ENCODE measurements at regions not wholly inside any gene's neighbourhood (a gene's known extent, or its start where the extent isn't known, plus 50 kb on each side); places are given as distances from the start of the nearest gene placed in this dataset.

DNA sequence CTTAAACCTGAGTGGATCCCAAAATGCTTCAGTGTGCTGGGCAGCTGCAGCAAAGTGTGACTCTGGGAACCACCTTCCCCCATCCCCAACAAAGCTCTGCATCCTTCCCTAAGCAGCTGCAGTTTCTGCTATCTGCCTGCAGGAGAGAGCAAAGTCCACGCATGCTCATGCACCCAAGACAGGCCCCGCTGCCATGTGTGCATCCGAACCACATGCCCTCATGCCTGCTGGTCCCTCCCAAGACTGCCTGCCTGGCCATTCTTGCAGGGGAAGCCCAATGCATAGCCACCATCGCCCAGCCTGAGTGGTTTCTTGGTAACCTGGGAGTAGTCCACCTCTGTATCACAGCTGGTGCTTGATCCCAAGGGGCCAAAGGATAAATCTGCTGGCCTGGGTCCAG, 94.3 kb upstream of the OLIG3 start:
- TF ChIP-seq PPARA (CRISPR knock-in tag; IDR thresholded peaks at IDR 0.05; ENCODE audit: borderline replicate concordance) = no peak
- no peak for TF ChIP-seq SNAI2 (CRISPR knock-in tag; IDR thresholded peaks at IDR 0.05)
- TF ChIP-seq TOX (CRISPR knock-in tag; IDR thresholded peaks at IDR 0.05; ENCODE audit: borderline replicate concordance) = no peak
- ATAC-seq = no peak

DNA sequence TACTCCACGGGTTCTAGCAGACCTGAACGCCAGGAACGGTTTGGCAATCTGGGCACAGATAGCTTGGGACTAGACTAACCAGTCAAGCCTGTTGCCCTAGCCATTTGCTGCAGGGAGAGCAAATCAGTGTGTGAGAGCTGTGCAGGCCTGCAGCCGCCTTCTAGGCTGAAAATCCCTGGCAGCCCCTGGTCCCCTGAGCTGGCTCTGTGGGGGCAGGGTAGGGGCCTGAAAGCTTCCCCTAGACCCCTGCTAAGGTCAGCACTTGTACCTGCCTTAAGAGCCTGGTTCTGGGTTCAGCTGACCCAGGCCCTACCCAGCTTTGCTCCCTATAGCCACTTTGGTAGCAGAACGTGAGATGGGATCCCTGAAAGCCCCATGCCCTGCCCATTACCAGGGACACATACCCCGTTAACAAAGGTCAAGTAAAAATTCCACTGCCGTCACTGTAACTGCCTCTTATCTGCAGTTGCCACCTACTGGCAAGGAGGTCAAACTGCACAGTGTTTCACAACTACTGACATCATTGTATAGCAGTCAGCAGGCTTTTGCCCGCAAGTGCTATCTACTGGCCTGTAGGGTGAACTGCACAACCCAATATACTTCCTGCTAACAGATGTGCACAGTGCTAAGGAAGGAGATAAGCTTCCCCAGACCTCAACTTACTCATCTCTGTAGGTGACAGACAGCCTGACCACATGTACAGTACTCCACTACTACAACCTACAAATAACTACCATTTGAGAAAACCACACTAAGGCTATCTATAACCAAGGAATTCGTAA, 95.1 kb upstream of the OLIG3 start:
- peak; percentile 90 for ATAC-seq
- TF ChIP-seq ZNF70 (CRISPR knock-in tag; IDR thresholded peaks at IDR 0.05) = no peak
- TF ChIP-seq, protein P1, sequence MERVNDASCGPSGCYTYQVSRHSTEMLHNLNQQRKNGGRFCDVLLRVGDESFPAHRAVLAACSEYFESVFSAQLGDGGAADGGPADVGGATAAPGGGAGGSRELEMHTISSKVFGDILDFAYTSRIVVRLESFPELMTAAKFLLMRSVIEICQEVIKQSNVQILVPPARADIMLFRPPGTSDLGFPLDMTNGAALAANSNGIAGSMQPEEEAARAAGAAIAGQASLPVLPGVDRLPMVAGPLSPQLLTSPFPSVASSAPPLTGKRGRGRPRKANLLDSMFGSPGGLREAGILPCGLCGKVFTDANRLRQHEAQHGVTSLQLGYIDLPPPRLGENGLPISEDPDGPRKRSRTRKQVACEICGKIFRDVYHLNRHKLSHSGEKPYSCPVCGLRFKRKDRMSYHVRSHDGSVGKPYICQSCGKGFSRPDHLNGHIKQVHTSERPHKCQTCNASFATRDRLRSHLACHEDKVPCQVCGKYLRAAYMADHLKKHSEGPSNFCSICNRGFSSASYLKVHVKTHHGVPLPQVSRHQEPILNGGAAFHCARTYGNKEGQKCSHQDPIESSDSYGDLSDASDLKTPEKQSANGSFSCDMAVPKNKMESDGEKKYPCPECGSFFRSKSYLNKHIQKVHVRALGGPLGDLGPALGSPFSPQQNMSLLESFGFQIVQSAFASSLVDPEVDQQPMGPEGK (CRISPR knock-in tag; IDR thresholded peaks at IDR 0.05; ENCODE audit: borderline replicate concordance) = no peak
- TF ChIP-seq TCF4 (CRISPR knock-in tag; IDR thresholded peaks at IDR 0.05; ENCODE audit: borderline replicate concordance) = no peak
- TF ChIP-seq ISL1 (CRISPR knock-in tag; IDR thresholded peaks at IDR 0.05) = no peak
- TF ChIP-seq ZNF565 (CRISPR knock-in tag; conservative IDR thresholded peaks at IDR 0.05; ENCODE audit: low read depth) = no peak
- TF ChIP-seq, protein P2, sequence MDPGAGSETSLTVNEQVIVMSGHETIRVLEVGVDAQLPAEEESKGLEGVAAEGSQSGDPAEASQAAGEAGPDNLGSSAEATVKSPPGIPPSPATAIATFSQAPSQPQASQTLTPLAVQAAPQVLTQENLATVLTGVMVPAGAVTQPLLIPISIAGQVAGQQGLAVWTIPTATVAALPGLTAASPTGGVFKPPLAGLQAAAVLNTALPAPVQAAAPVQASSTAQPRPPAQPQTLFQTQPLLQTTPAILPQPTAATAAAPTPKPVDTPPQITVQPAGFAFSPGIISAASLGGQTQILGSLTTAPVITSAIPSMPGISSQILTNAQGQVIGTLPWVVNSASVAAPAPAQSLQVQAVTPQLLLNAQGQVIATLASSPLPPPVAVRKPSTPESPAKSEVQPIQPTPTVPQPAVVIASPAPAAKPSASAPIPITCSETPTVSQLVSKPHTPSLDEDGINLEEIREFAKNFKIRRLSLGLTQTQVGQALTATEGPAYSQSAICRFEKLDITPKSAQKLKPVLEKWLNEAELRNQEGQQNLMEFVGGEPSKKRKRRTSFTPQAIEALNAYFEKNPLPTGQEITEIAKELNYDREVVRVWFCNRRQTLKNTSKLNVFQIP (CRISPR knock-in tag; IDR thresholded peaks at IDR 0.05; ENCODE audit: borderline replicate concordance, low read depth) = no peak
- TF ChIP-seq, protein P3, sequence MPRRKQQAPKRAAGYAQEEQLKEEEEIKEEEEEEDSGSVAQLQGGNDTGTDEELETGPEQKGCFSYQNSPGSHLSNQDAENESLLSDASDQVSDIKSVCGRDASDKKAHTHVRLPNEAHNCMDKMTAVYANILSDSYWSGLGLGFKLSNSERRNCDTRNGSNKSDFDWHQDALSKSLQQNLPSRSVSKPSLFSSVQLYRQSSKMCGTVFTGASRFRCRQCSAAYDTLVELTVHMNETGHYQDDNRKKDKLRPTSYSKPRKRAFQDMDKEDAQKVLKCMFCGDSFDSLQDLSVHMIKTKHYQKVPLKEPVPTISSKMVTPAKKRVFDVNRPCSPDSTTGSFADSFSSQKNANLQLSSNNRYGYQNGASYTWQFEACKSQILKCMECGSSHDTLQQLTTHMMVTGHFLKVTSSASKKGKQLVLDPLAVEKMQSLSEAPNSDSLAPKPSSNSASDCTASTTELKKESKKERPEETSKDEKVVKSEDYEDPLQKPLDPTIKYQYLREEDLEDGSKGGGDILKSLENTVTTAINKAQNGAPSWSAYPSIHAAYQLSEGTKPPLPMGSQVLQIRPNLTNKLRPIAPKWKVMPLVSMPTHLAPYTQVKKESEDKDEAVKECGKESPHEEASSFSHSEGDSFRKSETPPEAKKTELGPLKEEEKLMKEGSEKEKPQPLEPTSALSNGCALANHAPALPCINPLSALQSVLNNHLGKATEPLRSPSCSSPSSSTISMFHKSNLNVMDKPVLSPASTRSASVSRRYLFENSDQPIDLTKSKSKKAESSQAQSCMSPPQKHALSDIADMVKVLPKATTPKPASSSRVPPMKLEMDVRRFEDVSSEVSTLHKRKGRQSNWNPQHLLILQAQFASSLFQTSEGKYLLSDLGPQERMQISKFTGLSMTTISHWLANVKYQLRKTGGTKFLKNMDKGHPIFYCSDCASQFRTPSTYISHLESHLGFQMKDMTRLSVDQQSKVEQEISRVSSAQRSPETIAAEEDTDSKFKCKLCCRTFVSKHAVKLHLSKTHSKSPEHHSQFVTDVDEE (CRISPR knock-in tag; IDR thresholded peaks at IDR 0.05) = no peak

DNA sequence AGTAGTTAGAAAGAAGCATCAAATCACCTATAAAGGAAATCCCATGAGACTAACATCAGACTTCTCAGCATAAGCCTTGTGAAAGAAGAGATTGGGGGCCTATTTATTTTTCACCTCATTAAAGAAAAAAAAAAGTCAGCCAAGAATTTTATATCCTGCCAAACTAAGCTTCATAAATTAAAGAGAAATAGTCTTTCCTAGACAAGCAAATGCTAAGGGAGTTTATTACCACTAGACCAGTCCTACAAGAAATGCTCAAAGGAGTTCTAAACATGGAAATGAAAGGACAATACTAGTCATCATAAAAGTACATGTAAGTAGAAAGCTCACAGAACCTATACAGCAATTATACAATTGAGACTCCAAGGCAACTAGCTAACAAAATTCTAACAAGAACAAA, 96.5 kb upstream of the OLIG3 start:
- ATAC-seq = no peak
- TF ChIP-seq BACH2 (CRISPR knock-in tag; IDR thresholded peaks at IDR 0.05; ENCODE audit: borderline replicate concordance) (no peak), PPARA (CRISPR knock-in tag; IDR thresholded peaks at IDR 0.05; ENCODE audit: borderline replicate concordance) (no peak), ZNF70 (CRISPR knock-in tag; IDR thresholded peaks at IDR 0.05) (no peak), TCF4 (CRISPR knock-in tag; IDR thresholded peaks at IDR 0.05; ENCODE audit: borderline replicate concordance) (no peak), ZNF8 (CRISPR knock-in tag; IDR thresholded peaks at IDR 0.05) (no peak), ZC3H10 (CRISPR knock-in tag; IDR thresholded peaks at IDR 0.05) (no peak), ESRRG (CRISPR knock-in tag; IDR thresholded peaks at IDR 0.05) (no peak), SNAI2 (CRISPR knock-in tag; IDR thresholded peaks at IDR 0.05) (no peak), GLIS3 (CRISPR knock-in tag; IDR thresholded peaks at IDR 0.05) (no peak), ARNTL (CRISPR knock-in tag; IDR thresholded peaks at IDR 0.05; ENCODE audit: borderline replicate concordance, low read depth) (no peak)
- TF ChIP-seq, protein P4, sequence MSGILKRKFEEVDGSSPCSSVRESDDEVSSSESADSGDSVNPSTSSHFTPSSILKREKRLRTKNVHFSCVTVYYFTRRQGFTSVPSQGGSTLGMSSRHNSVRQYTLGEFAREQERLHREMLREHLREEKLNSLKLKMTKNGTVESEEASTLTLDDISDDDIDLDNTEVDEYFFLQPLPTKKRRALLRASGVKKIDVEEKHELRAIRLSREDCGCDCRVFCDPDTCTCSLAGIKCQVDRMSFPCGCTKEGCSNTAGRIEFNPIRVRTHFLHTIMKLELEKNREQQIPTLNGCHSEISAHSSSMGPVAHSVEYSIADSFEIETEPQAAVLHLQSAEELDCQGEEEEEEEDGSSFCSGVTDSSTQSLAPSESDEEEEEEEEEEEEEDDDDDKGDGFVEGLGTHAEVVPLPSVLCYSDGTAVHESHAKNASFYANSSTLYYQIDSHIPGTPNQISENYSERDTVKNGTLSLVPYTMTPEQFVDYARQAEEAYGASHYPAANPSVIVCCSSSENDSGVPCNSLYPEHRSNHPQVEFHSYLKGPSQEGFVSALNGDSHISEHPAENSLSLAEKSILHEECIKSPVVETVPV (CRISPR knock-in tag; IDR thresholded peaks at IDR 0.05) = no peak
- TF ChIP-seq, protein P5, sequence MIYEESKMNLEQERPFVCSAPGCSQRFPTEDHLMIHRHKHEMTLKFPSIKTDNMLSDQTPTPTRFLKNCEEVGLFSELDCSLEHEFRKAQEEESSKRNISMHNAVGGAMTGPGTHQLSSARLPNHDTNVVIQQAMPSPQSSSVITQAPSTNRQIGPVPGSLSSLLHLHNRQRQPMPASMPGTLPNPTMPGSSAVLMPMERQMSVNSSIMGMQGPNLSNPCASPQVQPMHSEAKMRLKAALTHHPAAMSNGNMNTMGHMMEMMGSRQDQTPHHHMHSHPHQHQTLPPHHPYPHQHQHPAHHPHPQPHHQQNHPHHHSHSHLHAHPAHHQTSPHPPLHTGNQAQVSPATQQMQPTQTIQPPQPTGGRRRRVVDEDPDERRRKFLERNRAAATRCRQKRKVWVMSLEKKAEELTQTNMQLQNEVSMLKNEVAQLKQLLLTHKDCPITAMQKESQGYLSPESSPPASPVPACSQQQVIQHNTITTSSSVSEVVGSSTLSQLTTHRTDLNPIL (CRISPR knock-in tag; IDR thresholded peaks at IDR 0.05; ENCODE audit: low read depth) = no peak
- TF ChIP-seq, protein P3 (CRISPR knock-in tag; IDR thresholded peaks at IDR 0.05) = no peak
- TF ChIP-seq, protein P2 (CRISPR knock-in tag; IDR thresholded peaks at IDR 0.05; ENCODE audit: borderline replicate concordance, low read depth) = no peak
- TF ChIP-seq, protein P1 (CRISPR knock-in tag; IDR thresholded peaks at IDR 0.05; ENCODE audit: borderline replicate concordance) = no peak
